H9 (cell line): ENCODE measurements at regions not wholly inside any gene's neighbourhood (a gene's known extent, or its start where the extent isn't known, plus 50 kb on each side); places are given as distances from the start of the nearest gene placed in this dataset.

Source experiments
- DNase-seq: peaks from one replicate; pipeline ENCODE4 v3.0.0-alpha.2; 2017
- H2AFZ ChIP-seq: one replicate; pipeline ENCODE4 v1.6.1; 2013; ENCODE audit warnings: mild to moderate bottlenecking, low read length, control low read depth, moderate library complexity
- H2AK5ac ChIP-seq: 2 replicates; pipeline ENCODE4 v1.6.1; 2013; ENCODE audit warnings: low read length, control low read depth, mixed read lengths; ENCODE audit not compliant: insufficient read length
- H2BK120ac ChIP-seq: one replicate; pipeline ENCODE4 v1.6.1; 2013; ENCODE audit warnings: low read depth, mild to moderate bottlenecking, low read length, control low read depth, inconsistent platforms; ENCODE audit not compliant: poor library complexity, severe bottlenecking
- H2BK12ac ChIP-seq: 2 replicates; pipeline ENCODE4 v1.6.1; 2013; ENCODE audit warnings: low read length, control low read depth, mixed read lengths, low read depth; ENCODE audit not compliant: insufficient read length
- H2BK15ac ChIP-seq: 2 replicates; pipeline ENCODE4 v1.6.1; 2013; ENCODE audit warnings: low read depth, low read length, control low read depth
- H2BK20ac ChIP-seq: one replicate; pipeline ENCODE4 v1.6.1; 2013; ENCODE audit warnings: low read depth, mild to moderate bottlenecking, low read length, control low read depth, inconsistent platforms; ENCODE audit not compliant: poor library complexity, severe bottlenecking
- H2BK5ac ChIP-seq: 2 replicates; pipeline ENCODE4 v1.6.1; 2013; ENCODE audit warnings: low read length, control low read depth, mixed read lengths; ENCODE audit not compliant: insufficient read length
- H3K14ac ChIP-seq: 2 replicates; pipeline ENCODE4 v1.6.1; 2013; ENCODE audit warnings: low read length, control low read depth; ENCODE audit not compliant: insufficient read depth
- H3K18ac ChIP-seq: 2 replicates; pipeline ENCODE4 v1.6.1; 2013; ENCODE audit warnings: low read depth, mild to moderate bottlenecking, mixed read lengths, low read length, control low read depth; ENCODE audit not compliant: insufficient read length
- H3K23ac ChIP-seq: 2 replicates; pipeline ENCODE4 v1.6.1; 2013; ENCODE audit warnings: low read length, control low read depth, mixed read lengths, low read depth; ENCODE audit not compliant: insufficient read length
- H3K23me2 ChIP-seq: 2 replicates; pipeline ENCODE4 v1.6.1; 2013; ENCODE audit warnings: low read depth, mild to moderate bottlenecking, mixed read lengths, low read length, control low read depth; ENCODE audit not compliant: insufficient read length, poor library complexity, severe bottlenecking
- H3K27ac ChIP-seq: 2 replicates; pipeline ENCODE4 v1.5.1; 2013; ENCODE audit warnings: low read length, control low read depth, mixed read lengths, low read depth; ENCODE audit not compliant: insufficient read length
- H3K27me3 ChIP-seq: 2 replicates; pipeline ENCODE4 v1.6.1; 2013; ENCODE audit warnings: low read length, control low read depth, inconsistent platforms; ENCODE audit not compliant: insufficient read depth
- H3K4ac ChIP-seq: 2 replicates; pipeline ENCODE4 v1.6.1; 2013; ENCODE audit warnings: low read depth, mild to moderate bottlenecking, control low read depth, inconsistent platforms, low read length, moderate library complexity
- H3K4me1 ChIP-seq: 2 replicates; pipeline ENCODE4 v1.6.1; 2013; ENCODE audit warnings: low read length, control low read depth, inconsistent platforms; ENCODE audit not compliant: insufficient read depth
- H3K4me2 ChIP-seq: 2 replicates; pipeline ENCODE4 v1.6.1; 2013; ENCODE audit warnings: low read length, control low read depth, mixed read lengths; ENCODE audit not compliant: insufficient read length, insufficient read depth
- H3K56ac ChIP-seq: 2 replicates; pipeline ENCODE4 v1.6.1; 2013; ENCODE audit warnings: low read depth, mild to moderate bottlenecking, mixed read lengths, low read length, control low read depth; ENCODE audit not compliant: insufficient read length
- H3K79me1 ChIP-seq: 2 replicates; pipeline ENCODE4 v1.6.1; 2013; ENCODE audit warnings: low read depth, mild to moderate bottlenecking, moderate library complexity, low read length, control low read depth, inconsistent platforms; ENCODE audit not compliant: insufficient read depth, poor library complexity, severe bottlenecking
- H3K79me2 ChIP-seq: 2 replicates; pipeline ENCODE4 v1.6.1; 2013; ENCODE audit warnings: low read length, control low read depth, inconsistent platforms; ENCODE audit not compliant: insufficient read depth
- H3K9ac ChIP-seq: 2 replicates; pipeline ENCODE4 v1.6.1; 2013; ENCODE audit warnings: low read length, control low read depth, mixed read lengths; ENCODE audit not compliant: insufficient read length; ENCODE audit errors: extremely low read depth
- H3K9me3 ChIP-seq: one replicate; pipeline ENCODE4 v1.6.1; 2013; ENCODE audit warnings: low read depth, low read length, inconsistent platforms; ENCODE audit not compliant: control insufficient read depth
- H3T11ph ChIP-seq: one replicate; pipeline ENCODE4 v1.6.1; 2013; ENCODE audit warnings: mild to moderate bottlenecking, low read length, control low read depth, inconsistent platforms
- H4K20me1 ChIP-seq: one replicate; pipeline ENCODE4 v1.6.1; 2013; ENCODE audit not compliant: control insufficient read depth, insufficient read length, insufficient read depth
- H4K5ac ChIP-seq: 2 replicates; pipeline ENCODE4 v1.6.1; 2013; ENCODE audit warnings: low read depth, mild to moderate bottlenecking, mixed read lengths, low read length, control low read depth; ENCODE audit not compliant: insufficient read length
- H4K8ac ChIP-seq: replicated peaks from 2 replicates; pipeline ENCODE4 v1.6.1; 2013; ENCODE audit warnings: low read length, control low read depth, mixed read lengths, low read depth; ENCODE audit not compliant: insufficient read length
- H4K91ac ChIP-seq: 2 replicates; pipeline ENCODE4 v1.6.1; 2013; ENCODE audit warnings: low read depth, mild to moderate bottlenecking, moderate library complexity, mixed read lengths, low read length, control low read depth; ENCODE audit not compliant: insufficient read length
- H3K27ac Mint-ChIP-seq, 3 experiments: 2 replicates in 2 of 3; 3 replicates in 1 of 3; pipeline ENCODE4 v1.8.0; 2020 to 2021; ENCODE audit warnings: mixed read lengths in 3 of 3, mild to moderate bottlenecking in 1 of 3, moderate library complexity in 1 of 3
- H3K27me3 Mint-ChIP-seq: 2 replicates; pipeline ENCODE4 v1.8.0; 2021; ENCODE audit warnings: low read depth, mild to moderate bottlenecking, moderate library complexity, mixed read lengths
- H3K36me3 Mint-ChIP-seq, 3 experiments: 2 replicates in 2 of 3; 3 replicates in 1 of 3; pipeline ENCODE4 v1.8.0; 2020 to 2021; ENCODE audit warnings: low read depth in 3 of 3, mixed read lengths in 3 of 3; ENCODE audit not compliant: insufficient read depth in 1 of 3
- H3K4me1 Mint-ChIP-seq, 2 experiments: 2 replicates each; pipeline ENCODE4 v1.8.0; 2020; ENCODE audit warnings: mixed read lengths in 2 of 2
- H3K4me3 Mint-ChIP-seq, 2 experiments: 2 replicates in 1 of 2; 3 replicates in 1 of 2; pipeline ENCODE4 v1.8.0; 2020 to 2021; ENCODE audit warnings: mild to moderate bottlenecking in 2 of 2, mixed read lengths in 2 of 2, moderate library complexity in 1 of 2
- H3K9me3 Mint-ChIP-seq, 2 experiments: 2 replicates in 1 of 2; 3 replicates in 1 of 2; pipeline ENCODE4 v1.8.0; 2020; ENCODE audit warnings: mild to moderate bottlenecking in 2 of 2, mixed read lengths in 2 of 2, moderate library complexity in 1 of 2
- CTCF ChIP-seq: fragments of 200-600 bp; sonication (generic); conservative IDR thresholded peaks from 3 replicates; pipeline ENCODE4 v1.8.0; 2021; ENCODE audit warnings: antibody characterized with exemption, mild to moderate bottlenecking
- WGBS: extraction: QIAGEN DNeasy Blood & Tissue Kit; methylation state at CpG from one replicate; pipeline ENCODE4 v1.1.7; 2013; ENCODE audit warnings: missing lambda C conversion rate, low lambda C conversion rate, mixed read lengths; ENCODE audit not compliant: insufficient read length; ENCODE audit errors: extremely low coverage; 5-methylcytosine and 5-hydroxymethylcytosine counted together

GRCh38 chr6:3643921-3644738, 107.4 kb downstream of the PXDC1 start:
- Mint-ChIP-seq H3K4me3 (no peak overlapping the region), H3K27ac (no peak overlapping the region), H3K36me3 (no peaks in the 10 kb centered on the region), H3K27me3 (no peaks in the 10 kb centered on the region; the same call in 1 of the 2 replicates), H3K4me1 (peaks cover 0 to 2% of the 10 kb centered on the region in 2 experiments; a peak in 1 of 4 replicates), H3K9me3 (no peaks in the 10 kb centered on the region)
- Histone ChIP-seq H2BK12ac (no peak overlapping the region), H2AFZ (no peak overlapping the region), H2AK5ac (no peak overlapping the region), H3K9ac (no peak overlapping the region), H2BK20ac (no peak overlapping the region), H2BK5ac (no peak overlapping the region), H3K4me2 (no peak overlapping the region), H4K8ac (no peak overlapping the region), H3K23me2 (no peaks in the 10 kb centered on the region), H3T11ph (no peak overlapping the region), H3K56ac (no peak overlapping the region), H3K18ac (no peak overlapping the region), H3K14ac (no peak overlapping the region), H3K4ac (no peak overlapping the region), H3K79me1 (no peaks in the 10 kb centered on the region), H3K9me3 (no peaks in the 10 kb centered on the region), H2BK120ac (no peak overlapping the region), H3K23ac (no peak overlapping the region), H3K79me2 (no peaks in the 10 kb centered on the region), H3K27ac (no peak overlapping the region), H3K4me1 (no peaks in the 10 kb centered on the region), H4K20me1 (no peaks in the 10 kb centered on the region), H4K5ac (no peak overlapping the region), H2BK15ac (no peak overlapping the region), H4K91ac (no peak overlapping the region), H3K27me3 (no peaks in the 10 kb centered on the region)
- no peak for TF ChIP-seq CTCF
- WGBS = no CpG with 5 or more reads among the region's 10 CpGs
- DNase-seq = no peak
